MM.1S (cell line): ENCODE measurements at regions not wholly inside any gene's neighbourhood (a gene's known extent, or its start where the extent isn't known, plus 50 kb on each side); places are given as distances from the start of the nearest gene placed in this dataset.

Experiments
- CTCF ChIP-seq: fragments of 300-600 bp; sonication (generic); IDR thresholded peaks from 2 replicates; pipeline ENCODE4 v1.5.1; 2016; ENCODE audit warnings: antibody characterized with exemption, low read length, mixed read lengths
- EZH2 ChIP-seq: fragments of 300-600 bp; sonication (generic); optimal IDR thresholded peaks from 2 replicates; pipeline ENCODE3; 2017; ENCODE audit warnings: low read depth, mild to moderate bottlenecking, antibody characterized with exemption, low read length, mixed read lengths

GRCh38 chr5:13143214-13143613 is 801.3 kb downstream of the DNAH5 start:
- no peak for TF ChIP-seq EZH2
- TF ChIP-seq CTCF = no peak
